ENCODE measurements at regions not wholly inside any gene's neighbourhood (a gene's known extent, or its start where the extent isn't known, plus 50 kb on each side); places are given as distances from the start of the nearest gene placed in this dataset.

GRCh38 chr14:51386983-51387735 is 147.1 kb downstream of the TMX1 start:
- no peak overlapping the region for H3K4me3 ChIP-seq
- H4K20me1 ChIP-seq (replicated peaks; ENCODE audit: insufficient read depth) = no peaks in the 10 kb centered on the region
- no peak for ATAC-seq
- no peak overlapping the region for H3K4me2 ChIP-seq
- H3K9me2 ChIP-seq (ENCODE audit: insufficient read depth) = no peaks in the 10 kb centered on the region
- peak overlapping the region; percentile 43; the same call in 1 of the 2 replicates for H2AFZ ChIP-seq
- no peak overlapping the region for H3K27ac ChIP-seq (ENCODE audit: low read depth)
- no peak overlapping the region for H3K27ac Mint-ChIP-seq
- no peaks in the 10 kb centered on the region for H3K79me2 ChIP-seq (replicated peaks; ENCODE audit: insufficient read depth)
- H3K27me3 Mint-ChIP-seq (ENCODE audit: insufficient read depth, low read depth, poor library complexity) = peaks cover 2% of the 10 kb centered on the region
- H3K27me3 ChIP-seq (ENCODE audit: insufficient read depth) = no peaks in the 10 kb centered on the region
- H3K4me1 ChIP-seq (ENCODE audit: insufficient read depth) = no peaks in the 10 kb centered on the region
- no peaks in the 10 kb centered on the region for H3K36me3 ChIP-seq (ENCODE audit: insufficient read depth)
- H3K4me3 Mint-ChIP-seq = no peak overlapping the region
- H3F3A ChIP-seq (replicated peaks; ENCODE audit: low read depth) = no peaks in the 10 kb centered on the region
- no peaks in the 10 kb centered on the region for H3K36me3 Mint-ChIP-seq (ENCODE audit: low read depth)
- no peak for DNase-seq (ENCODE audit: low spot score)
- no peaks in the 10 kb centered on the region for H3K9me3 Mint-ChIP-seq
- TF ChIP-seq EZH2phosphoT487 (IDR thresholded peaks at IDR 0.05; ENCODE audit: unreplicated experiment) (no peak), EZH2 (IDR thresholded peaks at IDR 0.05; ENCODE audit: low read depth, unreplicated experiment) (no peak), ZNF114 (CRISPR knock-in tag; IDR thresholded peaks at IDR 0.05) (no peak), STAT1 (IDR thresholded peaks at IDR 0.05; ENCODE audit: unreplicated experiment) (no peak), NANOG (IDR thresholded peaks at IDR 0.05; ENCODE audit: borderline replicate concordance) (no peak), JUNB (IDR thresholded peaks at IDR 0.05; ENCODE audit: unreplicated experiment) (no peak), POLR2AphosphoS5 (IDR thresholded peaks at IDR 0.05; ENCODE audit: low read depth) (no peak), ZNF331 (CRISPR knock-in tag; IDR thresholded peaks at IDR 0.05; ENCODE audit: low read depth) (no peak), CREB1 (CRISPR knock-in tag; IDR thresholded peaks at IDR 0.05; ENCODE audit: low read depth) (no peak)
- TF ChIP-seq, protein P1, sequence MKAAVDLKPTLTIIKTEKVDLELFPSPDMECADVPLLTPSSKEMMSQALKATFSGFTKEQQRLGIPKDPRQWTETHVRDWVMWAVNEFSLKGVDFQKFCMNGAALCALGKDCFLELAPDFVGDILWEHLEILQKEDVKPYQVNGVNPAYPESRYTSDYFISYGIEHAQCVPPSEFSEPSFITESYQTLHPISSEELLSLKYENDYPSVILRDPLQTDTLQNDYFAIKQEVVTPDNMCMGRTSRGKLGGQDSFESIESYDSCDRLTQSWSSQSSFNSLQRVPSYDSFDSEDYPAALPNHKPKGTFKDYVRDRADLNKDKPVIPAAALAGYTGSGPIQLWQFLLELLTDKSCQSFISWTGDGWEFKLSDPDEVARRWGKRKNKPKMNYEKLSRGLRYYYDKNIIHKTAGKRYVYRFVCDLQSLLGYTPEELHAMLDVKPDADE (IDR thresholded peaks at IDR 0.05) = no peak
- TF ChIP-seq, protein P2, sequence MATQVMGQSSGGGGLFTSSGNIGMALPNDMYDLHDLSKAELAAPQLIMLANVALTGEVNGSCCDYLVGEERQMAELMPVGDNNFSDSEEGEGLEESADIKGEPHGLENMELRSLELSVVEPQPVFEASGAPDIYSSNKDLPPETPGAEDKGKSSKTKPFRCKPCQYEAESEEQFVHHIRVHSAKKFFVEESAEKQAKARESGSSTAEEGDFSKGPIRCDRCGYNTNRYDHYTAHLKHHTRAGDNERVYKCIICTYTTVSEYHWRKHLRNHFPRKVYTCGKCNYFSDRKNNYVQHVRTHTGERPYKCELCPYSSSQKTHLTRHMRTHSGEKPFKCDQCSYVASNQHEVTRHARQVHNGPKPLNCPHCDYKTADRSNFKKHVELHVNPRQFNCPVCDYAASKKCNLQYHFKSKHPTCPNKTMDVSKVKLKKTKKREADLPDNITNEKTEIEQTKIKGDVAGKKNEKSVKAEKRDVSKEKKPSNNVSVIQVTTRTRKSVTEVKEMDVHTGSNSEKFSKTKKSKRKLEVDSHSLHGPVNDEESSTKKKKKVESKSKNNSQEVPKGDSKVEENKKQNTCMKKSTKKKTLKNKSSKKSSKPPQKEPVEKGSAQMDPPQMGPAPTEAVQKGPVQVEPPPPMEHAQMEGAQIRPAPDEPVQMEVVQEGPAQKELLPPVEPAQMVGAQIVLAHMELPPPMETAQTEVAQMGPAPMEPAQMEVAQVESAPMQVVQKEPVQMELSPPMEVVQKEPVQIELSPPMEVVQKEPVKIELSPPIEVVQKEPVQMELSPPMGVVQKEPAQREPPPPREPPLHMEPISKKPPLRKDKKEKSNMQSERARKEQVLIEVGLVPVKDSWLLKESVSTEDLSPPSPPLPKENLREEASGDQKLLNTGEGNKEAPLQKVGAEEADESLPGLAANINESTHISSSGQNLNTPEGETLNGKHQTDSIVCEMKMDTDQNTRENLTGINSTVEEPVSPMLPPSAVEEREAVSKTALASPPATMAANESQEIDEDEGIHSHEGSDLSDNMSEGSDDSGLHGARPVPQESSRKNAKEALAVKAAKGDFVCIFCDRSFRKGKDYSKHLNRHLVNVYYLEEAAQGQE (IDR thresholded peaks at IDR 0.05; ENCODE audit: unreplicated experiment) = no peak
- TF ChIP-seq, protein P3, sequence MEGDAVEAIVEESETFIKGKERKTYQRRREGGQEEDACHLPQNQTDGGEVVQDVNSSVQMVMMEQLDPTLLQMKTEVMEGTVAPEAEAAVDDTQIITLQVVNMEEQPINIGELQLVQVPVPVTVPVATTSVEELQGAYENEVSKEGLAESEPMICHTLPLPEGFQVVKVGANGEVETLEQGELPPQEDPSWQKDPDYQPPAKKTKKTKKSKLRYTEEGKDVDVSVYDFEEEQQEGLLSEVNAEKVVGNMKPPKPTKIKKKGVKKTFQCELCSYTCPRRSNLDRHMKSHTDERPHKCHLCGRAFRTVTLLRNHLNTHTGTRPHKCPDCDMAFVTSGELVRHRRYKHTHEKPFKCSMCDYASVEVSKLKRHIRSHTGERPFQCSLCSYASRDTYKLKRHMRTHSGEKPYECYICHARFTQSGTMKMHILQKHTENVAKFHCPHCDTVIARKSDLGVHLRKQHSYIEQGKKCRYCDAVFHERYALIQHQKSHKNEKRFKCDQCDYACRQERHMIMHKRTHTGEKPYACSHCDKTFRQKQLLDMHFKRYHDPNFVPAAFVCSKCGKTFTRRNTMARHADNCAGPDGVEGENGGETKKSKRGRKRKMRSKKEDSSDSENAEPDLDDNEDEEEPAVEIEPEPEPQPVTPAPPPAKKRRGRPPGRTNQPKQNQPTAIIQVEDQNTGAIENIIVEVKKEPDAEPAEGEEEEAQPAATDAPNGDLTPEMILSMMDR (conservative IDR thresholded peaks at IDR 0.05; ENCODE audit: low read depth in 2 of 2) = no peak
- H3K4me1 Mint-ChIP-seq = no peaks in the 10 kb centered on the region
